MM.1S (cell line): ENCODE measurements at regions not wholly inside any gene's neighbourhood (a gene's known extent, or its start where the extent isn't known, plus 50 kb on each side); places are given as distances from the start of the nearest gene placed in this dataset.

Experiments used
- DNase-seq: peaks from one replicate; pipeline ENCODE4 v3.0.0-alpha.2; 2015
- H2AFZ ChIP-seq: fragments of 300-600 bp; sonication (generic); 2 replicates; pipeline ENCODE4 v1.6.0; 2016; ENCODE audit warnings: antibody characterized with exemption, low read length
- H3F3A ChIP-seq: fragments of 300-600 bp; sonication (generic); 2 replicates; pipeline ENCODE4 v1.6.1; 2016; ENCODE audit warnings: mild to moderate bottlenecking, antibody characterized with exemption, low read length, moderate library complexity, mixed read lengths; ENCODE audit not compliant: insufficient read depth
- H3K27ac ChIP-seq: fragments of 300-600 bp; sonication (generic); 2 replicates; pipeline ENCODE4 v1.5.1; 2016; ENCODE audit warnings: mild to moderate bottlenecking, low read length
- H3K27me3 ChIP-seq: fragments of 300-600 bp; sonication (generic); replicated peaks from 2 replicates; pipeline ENCODE4 v1.6.0; 2016; ENCODE audit warnings: low read length; ENCODE audit not compliant: insufficient read depth
- H3K36me3 ChIP-seq: fragments of 300-600 bp; sonication (generic); replicated peaks from 2 replicates; pipeline ENCODE4 v1.6.1; 2016; ENCODE audit warnings: mild to moderate bottlenecking, low read length, mixed read lengths; ENCODE audit not compliant: insufficient read depth
- H3K4me1 ChIP-seq: fragments of 300-600 bp; sonication (generic); 2 replicates; pipeline ENCODE4 v1.6.1; 2016; ENCODE audit warnings: low read length, mixed read lengths
- H3K4me2 ChIP-seq: fragments of 300-600 bp; sonication (generic); 2 replicates; pipeline ENCODE4 v1.6.0; 2016; ENCODE audit warnings: low read depth, low read length
- H3K4me3 ChIP-seq: fragments of 300-600 bp; sonication (generic); 2 replicates; pipeline ENCODE4 v1.5.1; 2016; ENCODE audit warnings: low read length, mixed read lengths
- H3K79me2 ChIP-seq: fragments of 300-600 bp; sonication (generic); 2 replicates; pipeline ENCODE4 v1.6.1; 2016; ENCODE audit warnings: mixed run types, low read length, mixed read lengths
- H3K9ac ChIP-seq: fragments of 300-600 bp; sonication (generic); 2 replicates; pipeline ENCODE4 v1.6.1; 2016; ENCODE audit warnings: low read length, mixed read lengths
- H3K9me2 ChIP-seq: fragments of 300-600 bp; sonication (generic); replicated peaks from 2 replicates; pipeline ENCODE4 v1.6.1; 2016; ENCODE audit warnings: mild to moderate bottlenecking, low read length, mixed read lengths; ENCODE audit not compliant: insufficient read depth
- H3K9me3 ChIP-seq: fragments of 300-600 bp; sonication (generic); replicated peaks from 2 replicates; pipeline ENCODE4 v1.6.1; 2016; ENCODE audit warnings: mild to moderate bottlenecking, low read length, mixed read lengths; ENCODE audit not compliant: insufficient read depth
- H4K20me1 ChIP-seq: fragments of 300-600 bp; sonication (generic); 2 replicates; pipeline ENCODE4 v1.6.1; 2016; ENCODE audit warnings: mild to moderate bottlenecking, low read length, moderate library complexity, mixed read lengths; ENCODE audit not compliant: insufficient read depth
- CTCF ChIP-seq: fragments of 300-600 bp; sonication (generic); IDR thresholded peaks from 2 replicates; pipeline ENCODE4 v1.5.1; 2016; ENCODE audit warnings: antibody characterized with exemption, low read length, mixed read lengths
- EZH2 ChIP-seq: fragments of 300-600 bp; sonication (generic); optimal IDR thresholded peaks from 2 replicates; pipeline ENCODE3; 2017; ENCODE audit warnings: low read depth, mild to moderate bottlenecking, antibody characterized with exemption, low read length, mixed read lengths
- EZH2phosphoT487 ChIP-seq: fragments of 300-600 bp; sonication (generic); IDR thresholded peaks from 2 replicates; pipeline ENCODE4 v1.6.1; 2018; ENCODE audit warnings: antibody characterized with exemption, low read length

GRCh38 chr2:157930728-157931127 lies 54.6 kb upstream of the ACVR1 start:
- no peaks in the 10 kb centered on the region for H4K20me1 ChIP-seq
- H3F3A ChIP-seq = no peaks in the 10 kb centered on the region
- TF ChIP-seq EZH2 (no peak), CTCF (no peak), EZH2phosphoT487 (no peak)
- no peaks in the 10 kb centered on the region for H3K27me3 ChIP-seq
- no peak overlapping the region for H3K27ac ChIP-seq
- no peak for DNase-seq
- H3K4me1 ChIP-seq = no peaks in the 10 kb centered on the region
- H3K9ac ChIP-seq = no peak overlapping the region
- no peaks in the 10 kb centered on the region for H3K36me3 ChIP-seq
- H3K9me2 ChIP-seq = no peaks in the 10 kb centered on the region
- H3K79me2 ChIP-seq = no peaks in the 10 kb centered on the region
- H3K4me3 ChIP-seq = no peak overlapping the region
- no peak overlapping the region for H3K4me2 ChIP-seq
- no peak overlapping the region for H2AFZ ChIP-seq
- no peaks in the 10 kb centered on the region for H3K9me3 ChIP-seq

- no peak overlapping the region for H3K4me2 ChIP-seq
- no peaks in the 10 kb centered on the region for H3K9me3 ChIP-seq
- H3K9ac ChIP-seq = no peak overlapping the region
- no peaks in the 10 kb centered on the region for H4K20me1 ChIP-seq
- H3K4me1 ChIP-seq = no peaks in the 10 kb centered on the region
- H3K27ac ChIP-seq = no peak overlapping the region
- no peaks in the 10 kb centered on the region for H3F3A ChIP-seq
- no peak overlapping the region for H2AFZ ChIP-seq
- no peaks in the 10 kb centered on the region for H3K36me3 ChIP-seq
- no peak for DNase-seq
- no peaks in the 10 kb centered on the region for H3K9me2 ChIP-seq
- TF ChIP-seq CTCF (no peak), EZH2phosphoT487 (no peak), EZH2 (no peak)
- H3K27me3 ChIP-seq = no peaks in the 10 kb centered on the region
- no peak overlapping the region for H3K4me3 ChIP-seq
- no peaks in the 10 kb centered on the region for H3K79me2 ChIP-seq
These were observed 53.9 kb upstream of the ACVR1 start for GRCh38 chr2:157929871-157930667.

- H4K20me1 ChIP-seq = no peaks in the 10 kb centered on the region
- no peak for TF ChIP-seq CTCF
- no peak for TF ChIP-seq EZH2
- TF ChIP-seq EZH2phosphoT487 = no peak
- H3K9me3 ChIP-seq = no peaks in the 10 kb centered on the region
- no peak overlapping the region for H3K4me2 ChIP-seq
- no peaks in the 10 kb centered on the region for H3K27me3 ChIP-seq
- no peak overlapping the region for H3K27ac ChIP-seq
- H2AFZ ChIP-seq = no peak overlapping the region
- H3K4me3 ChIP-seq = no peak overlapping the region
- no peaks in the 10 kb centered on the region for H3K79me2 ChIP-seq
- no peaks in the 10 kb centered on the region for H3K9me2 ChIP-seq
- H3K36me3 ChIP-seq = no peaks in the 10 kb centered on the region
- no peaks in the 10 kb centered on the region for H3K4me1 ChIP-seq
- H3K9ac ChIP-seq = no peak overlapping the region
- no peaks in the 10 kb centered on the region for H3F3A ChIP-seq
- no peak for DNase-seq
These were observed 52.2 kb upstream of the ACVR1 start for GRCh38 chr2:157928372-157928771.
